ENCODE measurements at regions not wholly inside any gene's neighbourhood (a gene's known extent, or its start where the extent isn't known, plus 50 kb on each side); places are given as distances from the start of the nearest gene placed in this dataset.

DNA sequence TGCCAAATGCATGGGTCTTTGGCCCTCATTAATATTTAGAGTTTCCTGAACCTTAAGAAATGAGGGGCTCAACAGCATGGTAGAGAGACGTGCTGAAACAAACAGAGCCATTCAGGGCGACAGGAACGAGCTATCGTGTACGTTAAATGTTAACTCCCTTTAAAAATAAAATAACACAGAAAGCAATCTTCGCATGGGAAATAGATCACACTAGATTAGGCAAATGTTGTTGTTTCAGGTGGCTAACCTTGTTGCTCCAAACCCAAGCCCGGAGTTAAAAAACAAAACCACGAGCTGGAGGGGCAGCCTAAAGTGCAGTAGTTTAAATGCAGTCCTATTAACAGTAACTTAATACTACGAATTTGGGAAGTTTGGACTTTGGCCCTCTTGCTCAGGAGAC is 177.4 kb upstream of the TRIB2 start:
- peaks cover 0 to 3% of the 10 kb centered on the region in 2 donors for H3K4me1 ChIP-seq (replicated peaks in 1 of 2)
- no peaks in the 10 kb centered on the region for H3K9me3 ChIP-seq (replicated peaks in 1 of 3)
- H3K4me3 ChIP-seq = no peak overlapping the region
- H3K27me3 ChIP-seq = no peaks in the 10 kb centered on the region
- no peak for DNase-seq
- H3K36me3 ChIP-seq (replicated peaks in 1 of 2) = no peaks in the 10 kb centered on the region
- intact Hi-C loops (cut with DNase I) = no loop called here
- H3K27ac ChIP-seq = no peak overlapping the region
- WGBS, 4 donors = 91 to 92% (median 92%) methylated on average over 9 of the region's 9 CpGs
- no peak for TF ChIP-seq POLR2A (IDR thresholded peaks at IDR 0.05)
- TF ChIP-seq, protein P1, sequence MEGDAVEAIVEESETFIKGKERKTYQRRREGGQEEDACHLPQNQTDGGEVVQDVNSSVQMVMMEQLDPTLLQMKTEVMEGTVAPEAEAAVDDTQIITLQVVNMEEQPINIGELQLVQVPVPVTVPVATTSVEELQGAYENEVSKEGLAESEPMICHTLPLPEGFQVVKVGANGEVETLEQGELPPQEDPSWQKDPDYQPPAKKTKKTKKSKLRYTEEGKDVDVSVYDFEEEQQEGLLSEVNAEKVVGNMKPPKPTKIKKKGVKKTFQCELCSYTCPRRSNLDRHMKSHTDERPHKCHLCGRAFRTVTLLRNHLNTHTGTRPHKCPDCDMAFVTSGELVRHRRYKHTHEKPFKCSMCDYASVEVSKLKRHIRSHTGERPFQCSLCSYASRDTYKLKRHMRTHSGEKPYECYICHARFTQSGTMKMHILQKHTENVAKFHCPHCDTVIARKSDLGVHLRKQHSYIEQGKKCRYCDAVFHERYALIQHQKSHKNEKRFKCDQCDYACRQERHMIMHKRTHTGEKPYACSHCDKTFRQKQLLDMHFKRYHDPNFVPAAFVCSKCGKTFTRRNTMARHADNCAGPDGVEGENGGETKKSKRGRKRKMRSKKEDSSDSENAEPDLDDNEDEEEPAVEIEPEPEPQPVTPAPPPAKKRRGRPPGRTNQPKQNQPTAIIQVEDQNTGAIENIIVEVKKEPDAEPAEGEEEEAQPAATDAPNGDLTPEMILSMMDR (IDR thresholded peaks at IDR 0.05) = no peak

DNA sequence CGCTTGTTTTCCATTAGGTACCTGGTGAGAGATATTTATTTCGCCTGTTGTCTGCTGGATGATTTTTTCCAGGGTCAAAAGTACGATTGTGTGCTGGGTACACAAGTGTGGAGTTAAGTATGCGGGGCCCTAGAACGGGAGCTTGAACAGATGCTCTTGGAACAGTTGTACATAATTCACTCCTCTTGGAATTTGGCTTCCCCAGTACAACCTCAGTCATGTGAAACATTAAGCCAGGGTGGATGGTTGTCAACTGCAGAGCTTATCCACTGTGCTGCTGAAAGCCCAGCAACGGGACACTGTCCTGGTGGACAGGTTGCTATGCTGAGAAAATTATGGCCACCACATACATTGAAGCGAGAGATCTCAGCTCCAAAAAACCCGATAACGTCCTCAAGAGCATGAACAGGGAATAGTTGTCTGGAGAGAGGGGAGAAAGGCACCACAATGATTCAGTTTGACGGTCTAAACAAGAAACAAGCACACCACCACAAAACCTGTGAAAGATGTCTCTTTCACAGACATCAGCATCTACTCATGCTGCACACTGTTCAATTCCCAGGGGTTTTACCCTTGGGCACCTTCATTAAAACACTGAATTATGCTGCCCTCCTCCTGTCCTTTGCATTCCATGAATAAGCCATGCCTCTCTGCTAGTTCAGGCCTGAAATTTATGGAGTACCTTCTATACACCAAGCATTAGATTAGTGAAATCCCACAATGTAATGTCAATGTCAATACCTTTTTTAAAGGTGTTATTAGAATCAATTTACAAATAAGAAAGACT is 176.8 kb upstream of the TRIB2 start:
- TF ChIP-seq, protein P1 (IDR thresholded peaks at IDR 0.05) = no peak
- no peak for TF ChIP-seq POLR2A (IDR thresholded peaks at IDR 0.05)
- Histone ChIP-seq H3K27ac (no peak overlapping the region), H3K4me1 (replicated peaks in 1 of 2) (no peaks in the 10 kb centered on the region), H3K4me3 (no peak overlapping the region), H3K9me3 (replicated peaks in 1 of 3) (no peaks in the 10 kb centered on the region), H3K36me3 (replicated peaks in 1 of 2) (no peaks in the 10 kb centered on the region), H3K27me3 (no peaks in the 10 kb centered on the region)
- no peak for DNase-seq
- intact Hi-C loops (cut with DNase I) = no loop called here
- WGBS, 4 donors = 92 to 95% (median 94%) methylated on average over 9 to 10 of the region's 10 CpGs

DNA sequence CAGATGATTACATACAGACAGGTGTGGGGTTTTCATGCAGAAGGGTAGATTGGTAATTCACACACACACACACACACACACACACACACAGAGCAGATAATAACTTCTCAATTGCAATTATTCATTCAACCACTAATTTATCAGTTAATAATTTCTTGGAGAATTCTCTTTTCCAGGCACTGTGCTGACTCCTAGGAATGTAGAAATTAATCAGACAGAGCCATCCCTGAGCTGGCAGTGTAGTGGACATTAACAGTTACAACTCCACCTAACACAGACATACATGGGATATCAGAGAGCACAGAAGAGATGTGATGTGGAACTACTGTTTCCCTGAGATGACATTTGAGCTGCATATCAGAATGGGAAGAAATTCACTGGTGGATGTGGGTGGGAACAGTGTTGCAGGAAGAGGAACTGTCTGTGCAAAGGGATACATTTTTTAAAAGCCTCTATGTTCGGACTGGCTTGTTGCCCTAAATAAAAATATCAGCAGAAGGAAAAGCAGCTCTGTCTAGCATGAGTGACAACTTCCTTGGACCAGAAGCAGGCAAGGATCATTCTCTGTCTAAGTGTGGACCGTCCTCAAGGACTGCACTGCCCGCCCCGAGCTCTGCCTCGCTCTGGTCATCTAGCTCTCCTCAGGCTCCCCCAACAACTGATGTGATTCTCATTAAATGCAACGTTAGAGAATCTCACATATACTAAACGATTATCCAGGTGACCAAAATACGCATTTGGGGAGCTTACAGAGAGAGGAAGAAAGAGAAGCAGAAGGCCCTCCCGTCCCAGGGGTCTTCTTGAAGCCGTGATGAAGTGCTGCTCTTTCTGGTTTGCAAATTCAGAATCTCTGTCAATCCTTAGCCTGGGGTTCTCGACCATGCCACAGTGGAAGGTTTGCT is 173.4 kb upstream of the TRIB2 start:
- intact Hi-C loops (cut with DNase I) = no loop called here
- TF ChIP-seq POLR2A (IDR thresholded peaks at IDR 0.05) = no peak
- TF ChIP-seq, protein P1 (IDR thresholded peaks at IDR 0.05) = no peak
- no peaks in the 10 kb centered on the region for H3K9me3 ChIP-seq (replicated peaks in 1 of 3)
- WGBS, 4 donors = 81 to 90% (median 85%) methylated on average over 11 of the region's 11 CpGs
- no peak overlapping the region for H3K4me3 ChIP-seq
- no peaks in the 10 kb centered on the region for H3K4me1 ChIP-seq (replicated peaks in 1 of 2)
- H3K36me3 ChIP-seq (replicated peaks in 1 of 2) = no peaks in the 10 kb centered on the region
- no peak for DNase-seq
- H3K27me3 ChIP-seq = no peaks in the 10 kb centered on the region
- H3K27ac ChIP-seq = no peak overlapping the region

DNA sequence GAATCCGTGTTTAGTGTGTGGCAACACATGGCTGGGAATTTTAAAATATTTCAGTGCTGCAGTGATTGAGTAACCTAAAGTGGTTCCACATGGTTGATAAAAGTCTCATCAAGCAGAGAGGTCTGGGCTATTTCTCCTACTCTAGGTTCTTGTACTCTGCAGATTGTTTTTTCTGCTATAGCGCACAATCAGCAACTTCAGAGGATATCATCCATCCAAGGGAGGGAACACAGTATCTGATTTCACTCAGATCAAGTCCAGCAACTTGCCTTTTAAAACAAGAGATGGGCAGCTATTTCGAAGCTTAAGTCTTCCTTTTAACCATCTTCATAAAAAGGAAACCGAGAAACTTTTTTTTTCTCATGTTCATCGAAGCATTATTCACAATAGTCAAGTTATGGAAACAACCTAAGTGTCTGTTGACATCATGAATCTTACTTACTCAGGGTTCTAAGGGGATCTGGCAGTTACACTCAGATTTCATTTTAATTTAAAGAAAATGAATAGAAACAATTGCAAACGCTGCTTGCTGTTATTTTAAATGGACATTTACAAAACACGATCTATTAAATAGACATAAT is 172.7 kb upstream of the TRIB2 start:
- 83 to 86% (median 85%) methylated on average over 7 of the region's 7 CpGs for WGBS, 4 donors
- H3K27me3 ChIP-seq = no peaks in the 10 kb centered on the region
- no peak overlapping the region for H3K4me3 ChIP-seq
- no peak overlapping the region for H3K27ac ChIP-seq
- no peaks in the 10 kb centered on the region for H3K4me1 ChIP-seq (replicated peaks in 1 of 2)
- TF ChIP-seq, protein P1 (IDR thresholded peaks at IDR 0.05) = no peak
- TF ChIP-seq POLR2A (IDR thresholded peaks at IDR 0.05) = no peak
- H3K9me3 ChIP-seq (replicated peaks in 1 of 3) = no peaks in the 10 kb centered on the region
- H3K36me3 ChIP-seq (replicated peaks in 1 of 2) = no peaks in the 10 kb centered on the region
- intact Hi-C loops (cut with DNase I) = no loop called here
- no peak for DNase-seq
